Fibroblast of the aortic adventitia (primary cell): ENCODE measurements at regions not wholly inside any gene's neighbourhood (a gene's known extent, or its start where the extent isn't known, plus 50 kb on each side); places are given as distances from the start of the nearest gene placed in this dataset.
A peak's percentile ranks its signal among the peaks of the same experiment; 100 is the strongest.

Source experiments
- DNase-seq: peaks from one replicate; pipeline ENCODE4 v3.0.0-alpha.2; 2010; ENCODE audit warnings: low read depth
- H3K4me3 ChIP-seq: 2 replicates; pipeline ENCODE4 v1.5.1; 2011; ENCODE audit warnings: low read depth, mild to moderate bottlenecking, control low read depth, low read length, moderate library complexity
- TF ChIP-seq, protein P1 (sequence below): IDR thresholded peaks from 2 replicates; pipeline ENCODE4 v1.5.1; 2011; ENCODE audit warnings: mild to moderate bottlenecking, low read length, control low read depth, inconsistent platforms; ENCODE audit not compliant: insufficient read depth

GRCh38 chr6:40792183-40792582 is 205.0 kb upstream of the LRFN2 start:
- no peak for DNase-seq
- TF ChIP-seq, protein P1, sequence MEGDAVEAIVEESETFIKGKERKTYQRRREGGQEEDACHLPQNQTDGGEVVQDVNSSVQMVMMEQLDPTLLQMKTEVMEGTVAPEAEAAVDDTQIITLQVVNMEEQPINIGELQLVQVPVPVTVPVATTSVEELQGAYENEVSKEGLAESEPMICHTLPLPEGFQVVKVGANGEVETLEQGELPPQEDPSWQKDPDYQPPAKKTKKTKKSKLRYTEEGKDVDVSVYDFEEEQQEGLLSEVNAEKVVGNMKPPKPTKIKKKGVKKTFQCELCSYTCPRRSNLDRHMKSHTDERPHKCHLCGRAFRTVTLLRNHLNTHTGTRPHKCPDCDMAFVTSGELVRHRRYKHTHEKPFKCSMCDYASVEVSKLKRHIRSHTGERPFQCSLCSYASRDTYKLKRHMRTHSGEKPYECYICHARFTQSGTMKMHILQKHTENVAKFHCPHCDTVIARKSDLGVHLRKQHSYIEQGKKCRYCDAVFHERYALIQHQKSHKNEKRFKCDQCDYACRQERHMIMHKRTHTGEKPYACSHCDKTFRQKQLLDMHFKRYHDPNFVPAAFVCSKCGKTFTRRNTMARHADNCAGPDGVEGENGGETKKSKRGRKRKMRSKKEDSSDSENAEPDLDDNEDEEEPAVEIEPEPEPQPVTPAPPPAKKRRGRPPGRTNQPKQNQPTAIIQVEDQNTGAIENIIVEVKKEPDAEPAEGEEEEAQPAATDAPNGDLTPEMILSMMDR, result no peak
- no peak overlapping the region for H3K4me3 ChIP-seq

- TF ChIP-seq, protein P1, result no peak
- no peak for DNase-seq
- no peak overlapping the region for H3K4me3 ChIP-seq
Measured at GRCh38 chr6:40791004-40791403, 203.8 kb upstream of the LRFN2 start.

GRCh38 chr6:40788661-40789655 is 201.8 kb upstream of the LRFN2 start:
- TF ChIP-seq, protein P1, result no peak
- peak; percentile 42 for DNase-seq
- no peak overlapping the region for H3K4me3 ChIP-seq

GRCh38 chr6:40782355-40782754 is 195.2 kb upstream of the LRFN2 start:
- no peak for DNase-seq

GRCh38 chr6:40780637-40781036 is 193.5 kb upstream of the LRFN2 start:
- no peak for DNase-seq
- TF ChIP-seq, protein P1, result no peak

More at GRCh38 chr6:40782355-40782754, 195.2 kb upstream of the LRFN2 start:
- TF ChIP-seq, protein P1, result no peak
- H3K4me3 ChIP-seq, result no peak overlapping the region

DNA sequence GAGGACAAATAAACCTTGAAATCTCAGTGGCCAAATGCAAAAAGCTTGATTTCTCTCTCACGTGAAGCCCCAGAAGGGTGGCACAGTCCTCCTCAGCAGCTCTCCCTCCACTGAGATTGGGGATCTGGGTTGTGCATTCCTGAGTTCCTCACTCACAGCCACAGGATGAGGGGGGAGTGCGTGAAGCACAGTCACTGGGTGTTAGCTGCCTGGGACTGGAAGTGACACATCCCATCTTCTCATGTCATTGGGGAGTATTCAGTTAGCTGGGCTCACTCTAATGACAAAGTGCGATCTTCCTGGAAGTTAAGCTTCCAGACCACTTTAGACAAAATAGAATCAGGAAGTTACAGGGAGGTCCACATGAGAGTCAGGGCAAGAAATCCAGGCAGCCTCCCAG is 192.2 kb upstream of the LRFN2 start:
- peak; percentile 18 for DNase-seq
- H3K4me3 ChIP-seq, result no peak overlapping the region
- TF ChIP-seq, protein P1, result no peak

More at GRCh38 chr6:40780637-40781036, 193.5 kb upstream of the LRFN2 start:
- no peak overlapping the region for H3K4me3 ChIP-seq

- H3K4me3 ChIP-seq, result no peak overlapping the region
- DNase-seq, result no peak
- TF ChIP-seq, protein P1, result no peak
Measured at GRCh38 chr6:40778918-40779317, 191.8 kb upstream of the LRFN2 start.
